ENCODE measurements at regions not wholly inside any gene's neighbourhood (a gene's known extent, or its start where the extent isn't known, plus 50 kb on each side); places are given as distances from the start of the nearest gene placed in this dataset.

DNA sequence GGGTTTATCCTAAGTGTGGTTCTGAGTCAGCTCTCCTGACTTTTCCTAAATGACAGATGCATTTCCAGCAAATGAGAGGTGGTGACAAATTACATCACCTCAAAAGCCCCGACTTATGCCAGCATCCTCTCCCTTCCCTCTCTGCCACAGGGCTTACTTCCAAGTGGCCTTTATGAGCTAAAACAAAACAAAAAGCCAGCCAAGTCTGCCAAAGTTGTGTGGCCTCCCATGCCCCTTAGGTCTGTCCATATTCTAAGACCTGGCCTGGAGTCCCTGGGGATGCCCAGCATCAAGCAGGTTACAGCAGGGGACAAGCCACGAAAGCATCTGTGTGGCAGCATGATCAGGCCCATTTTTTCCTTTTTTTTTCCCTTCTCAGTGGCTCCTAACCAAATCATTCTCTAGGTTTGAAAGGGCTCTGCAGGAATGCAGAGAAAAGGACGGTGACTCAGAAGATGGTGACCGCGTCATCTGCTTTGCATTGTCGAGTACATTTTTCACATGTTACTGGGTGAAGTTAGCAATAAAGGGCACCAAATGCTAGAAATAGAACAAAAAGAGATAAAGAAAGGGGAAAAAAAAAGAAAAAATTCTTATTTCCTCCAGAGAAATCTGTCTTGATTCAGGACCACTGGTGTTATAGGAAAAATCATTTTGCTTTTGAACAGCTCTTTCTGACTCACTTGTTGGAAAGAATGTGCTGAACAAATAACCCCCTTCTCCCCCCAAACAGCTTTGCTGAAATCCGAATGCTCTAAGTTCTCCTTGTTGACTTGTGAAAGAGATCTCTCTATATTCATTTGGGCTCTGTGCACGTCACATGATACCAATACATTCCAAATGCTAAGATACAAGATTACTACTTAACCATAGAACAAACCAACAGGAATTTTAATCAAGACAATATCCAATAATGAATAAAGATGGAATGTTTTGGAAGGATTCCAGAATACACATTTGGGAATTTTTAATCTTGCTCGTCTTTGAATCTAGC is 178.7 kb downstream of the EN1 start:
- TF ChIP-seq, protein P1, sequence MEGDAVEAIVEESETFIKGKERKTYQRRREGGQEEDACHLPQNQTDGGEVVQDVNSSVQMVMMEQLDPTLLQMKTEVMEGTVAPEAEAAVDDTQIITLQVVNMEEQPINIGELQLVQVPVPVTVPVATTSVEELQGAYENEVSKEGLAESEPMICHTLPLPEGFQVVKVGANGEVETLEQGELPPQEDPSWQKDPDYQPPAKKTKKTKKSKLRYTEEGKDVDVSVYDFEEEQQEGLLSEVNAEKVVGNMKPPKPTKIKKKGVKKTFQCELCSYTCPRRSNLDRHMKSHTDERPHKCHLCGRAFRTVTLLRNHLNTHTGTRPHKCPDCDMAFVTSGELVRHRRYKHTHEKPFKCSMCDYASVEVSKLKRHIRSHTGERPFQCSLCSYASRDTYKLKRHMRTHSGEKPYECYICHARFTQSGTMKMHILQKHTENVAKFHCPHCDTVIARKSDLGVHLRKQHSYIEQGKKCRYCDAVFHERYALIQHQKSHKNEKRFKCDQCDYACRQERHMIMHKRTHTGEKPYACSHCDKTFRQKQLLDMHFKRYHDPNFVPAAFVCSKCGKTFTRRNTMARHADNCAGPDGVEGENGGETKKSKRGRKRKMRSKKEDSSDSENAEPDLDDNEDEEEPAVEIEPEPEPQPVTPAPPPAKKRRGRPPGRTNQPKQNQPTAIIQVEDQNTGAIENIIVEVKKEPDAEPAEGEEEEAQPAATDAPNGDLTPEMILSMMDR (IDR thresholded peaks at IDR 0.05; ENCODE audit: partially characterized antibody, unreplicated experiment): no peak
- Mint-ChIP-seq H3K9me3 (ENCODE audit: unreplicated experiment) (no peaks in the 10 kb centered on the region), H3K27ac (ENCODE audit: unreplicated experiment) (no peak overlapping the region), H3K36me3 (ENCODE audit: unreplicated experiment) (no peaks in the 10 kb centered on the region), H3K4me3 (ENCODE audit: unreplicated experiment) (no peak overlapping the region), H3K27me3 (ENCODE audit: unreplicated experiment) (no peaks in the 10 kb centered on the region), H3K4me1 (ENCODE audit: low read depth, unreplicated experiment) (no peaks in the 10 kb centered on the region)
- DNase-seq: no peak

DNA sequence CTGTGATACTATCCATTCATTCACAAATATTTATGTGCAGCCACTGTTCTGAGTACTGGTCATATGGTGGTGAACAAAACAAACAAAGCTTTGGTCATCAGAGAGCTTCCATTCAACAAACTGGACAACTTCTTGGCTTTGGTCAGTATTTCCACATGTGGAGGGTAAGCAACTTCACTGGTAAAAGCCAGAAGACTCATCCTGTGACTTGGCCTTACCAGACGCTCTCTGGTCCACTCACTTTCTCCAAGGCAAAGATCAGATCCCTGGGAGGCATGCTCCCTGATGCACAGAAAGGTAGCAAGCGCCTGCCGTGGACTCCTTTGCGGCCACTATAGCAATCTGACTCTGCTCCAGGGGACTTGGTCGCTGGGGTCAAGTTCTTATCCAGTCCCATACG is 179.5 kb downstream of the EN1 start:
- no peaks in the 10 kb centered on the region for H3K36me3 Mint-ChIP-seq (ENCODE audit: unreplicated experiment)
- TF ChIP-seq, protein P1 (IDR thresholded peaks at IDR 0.05; ENCODE audit: partially characterized antibody, unreplicated experiment): no peak
- H3K4me1 Mint-ChIP-seq (ENCODE audit: low read depth, unreplicated experiment): no peaks in the 10 kb centered on the region
- H3K27me3 Mint-ChIP-seq (ENCODE audit: unreplicated experiment): no peaks in the 10 kb centered on the region
- DNase-seq: no peak
- peaks cover 2% of the 10 kb centered on the region for H3K9me3 Mint-ChIP-seq (ENCODE audit: unreplicated experiment)
- no peak overlapping the region for H3K27ac Mint-ChIP-seq (ENCODE audit: unreplicated experiment)
- no peak overlapping the region for H3K4me3 Mint-ChIP-seq (ENCODE audit: unreplicated experiment)

DNA sequence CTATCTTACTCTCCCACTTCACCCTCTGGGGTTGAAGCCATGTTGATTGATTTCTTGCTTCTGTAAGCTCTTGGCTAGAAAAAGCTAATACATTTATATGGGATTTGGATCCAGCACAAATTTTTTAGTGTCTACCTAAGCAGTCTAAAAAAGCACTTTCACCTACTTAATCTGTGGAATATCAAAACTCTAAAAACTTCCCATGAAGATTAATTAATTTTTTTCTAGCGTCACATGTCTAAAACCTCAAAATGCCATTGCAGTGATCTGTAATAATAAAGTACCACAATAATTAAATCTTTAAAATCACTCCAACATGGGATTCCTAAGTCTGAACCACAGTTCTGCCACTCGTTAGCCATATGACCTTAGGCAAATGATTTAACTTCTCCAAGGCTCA is 180.1 kb downstream of the EN1 start:
- TF ChIP-seq, protein P1 (IDR thresholded peaks at IDR 0.05; ENCODE audit: partially characterized antibody, unreplicated experiment): no peak
- Mint-ChIP-seq H3K4me1 (ENCODE audit: low read depth, unreplicated experiment) (no peaks in the 10 kb centered on the region), H3K27me3 (ENCODE audit: unreplicated experiment) (no peaks in the 10 kb centered on the region), H3K27ac (ENCODE audit: unreplicated experiment) (no peak overlapping the region), H3K4me3 (ENCODE audit: unreplicated experiment) (no peak overlapping the region), H3K9me3 (ENCODE audit: unreplicated experiment) (peaks cover 2% of the 10 kb centered on the region), H3K36me3 (ENCODE audit: unreplicated experiment) (no peaks in the 10 kb centered on the region)
- no peak for DNase-seq

DNA sequence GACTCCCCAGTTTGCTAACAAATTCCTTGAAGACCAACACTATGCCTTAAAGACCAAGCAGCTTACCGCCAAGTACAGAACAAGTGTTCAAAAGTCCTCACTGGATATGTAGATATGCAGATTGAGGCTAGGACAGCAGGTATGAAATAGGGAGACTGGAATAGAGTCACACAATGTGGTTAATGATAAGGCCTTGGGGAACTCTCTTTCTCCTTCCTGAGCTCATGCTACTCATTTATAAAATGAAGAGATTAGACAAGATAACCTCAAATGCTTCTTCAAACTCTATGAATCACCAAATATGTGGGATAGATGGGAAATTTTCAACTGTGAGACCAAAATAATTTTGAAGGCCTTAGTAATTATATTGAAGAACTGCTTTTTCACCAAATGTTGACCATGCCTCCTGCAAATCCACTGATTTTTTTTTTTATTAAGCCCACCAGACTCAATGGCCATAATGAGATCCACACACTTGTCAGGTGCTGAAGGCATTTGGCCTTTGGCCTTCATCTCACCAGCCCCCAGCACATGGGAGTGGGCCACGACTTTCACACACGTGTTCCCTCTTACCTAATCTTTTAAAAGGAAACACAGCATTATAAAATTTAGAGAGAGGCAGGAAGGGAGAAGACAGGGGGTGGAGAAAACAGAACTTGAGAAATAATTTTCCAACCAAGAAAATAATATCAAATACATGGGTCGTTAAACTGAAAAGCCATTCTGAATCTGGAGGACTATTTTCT is 181.5 kb downstream of the EN1 start:
- Mint-ChIP-seq H3K4me1 (ENCODE audit: low read depth, unreplicated experiment) (no peaks in the 10 kb centered on the region), H3K9me3 (ENCODE audit: unreplicated experiment) (peaks cover 2% of the 10 kb centered on the region), H3K27me3 (ENCODE audit: unreplicated experiment) (no peaks in the 10 kb centered on the region), H3K27ac (ENCODE audit: unreplicated experiment) (no peak overlapping the region), H3K36me3 (ENCODE audit: unreplicated experiment) (no peaks in the 10 kb centered on the region), H3K4me3 (ENCODE audit: unreplicated experiment) (no peak overlapping the region)
- DNase-seq: no peak
- TF ChIP-seq, protein P1 (IDR thresholded peaks at IDR 0.05; ENCODE audit: partially characterized antibody, unreplicated experiment): no peak
